EL (cell line): ENCODE measurements at regions not wholly inside any gene's neighbourhood (a gene's known extent, or its start where the extent isn't known, plus 50 kb on each side); places are given as distances from the start of the nearest gene placed in this dataset.

ENCODE experiments used
- DNase-seq: peaks from one replicate; pipeline ENCODE4 v3.0.0-alpha.2; 2016

- DNase-seq: no peak
Measured at GRCh38 chr3:31254483-31254882, 278.2 kb upstream of the STT3B start.

DNA sequence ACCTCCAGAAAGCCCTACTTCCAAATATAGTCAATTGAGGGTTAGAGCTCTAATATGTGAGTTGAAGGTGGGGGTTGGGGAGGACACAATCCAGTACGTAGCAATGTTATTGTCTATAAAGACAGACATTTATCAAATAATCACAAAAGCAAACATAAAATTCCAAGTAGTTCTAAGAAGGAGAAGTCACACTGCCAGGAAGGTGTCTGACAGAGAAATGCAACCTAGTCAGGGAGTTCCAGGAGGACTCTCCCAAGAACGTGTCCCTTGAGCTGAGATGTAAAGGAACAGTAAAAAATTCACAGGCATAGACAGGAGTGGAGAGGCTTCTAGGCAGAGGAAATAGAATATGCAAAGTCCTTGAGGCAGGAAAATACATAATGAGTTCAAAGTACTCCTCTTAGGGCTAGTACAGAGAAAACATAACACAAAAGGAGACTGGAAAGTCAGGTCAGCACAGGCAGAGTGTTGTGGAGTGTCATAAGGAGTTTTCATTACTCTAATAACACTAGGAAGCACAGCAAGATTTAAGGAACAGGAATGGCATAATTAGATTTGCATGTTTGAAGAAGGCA, 277.6 kb upstream of the STT3B start:
- no peak for DNase-seq

DNA sequence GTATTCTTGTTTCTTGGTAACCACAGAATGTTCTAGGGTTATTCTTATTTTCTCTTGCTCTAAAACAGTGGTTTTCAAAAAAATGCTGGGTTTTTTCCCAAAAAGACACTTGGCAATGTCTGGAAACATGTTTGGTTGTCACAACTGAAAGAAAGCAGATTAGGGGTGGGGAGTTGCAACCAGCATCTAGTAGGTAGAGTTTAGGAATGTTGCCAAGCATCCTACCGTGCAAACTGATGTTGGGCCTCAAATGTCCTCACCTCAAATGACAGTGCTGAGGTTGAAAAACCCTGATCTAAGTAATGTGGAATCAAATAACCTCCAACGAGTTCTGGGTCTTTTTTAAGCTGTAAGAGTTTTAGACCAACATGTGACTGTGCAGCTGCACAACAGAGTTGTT, 270.5 kb upstream of the STT3B start:
- no peak for DNase-seq

GRCh38 chr3:31263897-31264296, 268.8 kb upstream of the STT3B start:
- no peak for DNase-seq

GRCh38 chr3:31265646-31266428, 266.9 kb upstream of the STT3B start:
- DNase-seq: no peak

GRCh38 chr3:31268868-31269267, 263.9 kb upstream of the STT3B start:
- no peak for DNase-seq

DNA sequence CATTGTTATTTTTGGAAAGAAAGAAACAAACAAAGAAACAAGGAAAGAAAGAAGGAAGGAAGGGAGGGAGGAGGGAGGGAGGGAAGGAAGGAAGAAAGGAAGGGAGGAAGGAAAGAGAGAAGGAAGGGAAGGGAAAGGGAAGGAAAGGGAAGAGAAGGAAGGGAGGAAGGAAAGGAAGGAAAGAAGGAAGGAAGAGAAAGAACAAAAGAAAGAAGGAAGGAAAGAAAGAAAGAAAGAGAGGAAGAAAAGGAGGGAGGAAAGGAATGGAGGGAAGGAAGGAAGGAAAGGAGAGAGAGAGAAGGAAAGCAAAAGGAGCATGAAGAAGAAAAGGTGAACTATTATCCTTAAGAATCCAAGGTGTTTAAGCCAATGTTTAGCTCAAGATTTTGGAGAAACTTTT, 262.7 kb upstream of the STT3B start:
- no peak for DNase-seq

- peak; percentile 30 for DNase-seq
Measured at GRCh38 chr3:31274326-31275024, 258.2 kb upstream of the STT3B start.

DNA sequence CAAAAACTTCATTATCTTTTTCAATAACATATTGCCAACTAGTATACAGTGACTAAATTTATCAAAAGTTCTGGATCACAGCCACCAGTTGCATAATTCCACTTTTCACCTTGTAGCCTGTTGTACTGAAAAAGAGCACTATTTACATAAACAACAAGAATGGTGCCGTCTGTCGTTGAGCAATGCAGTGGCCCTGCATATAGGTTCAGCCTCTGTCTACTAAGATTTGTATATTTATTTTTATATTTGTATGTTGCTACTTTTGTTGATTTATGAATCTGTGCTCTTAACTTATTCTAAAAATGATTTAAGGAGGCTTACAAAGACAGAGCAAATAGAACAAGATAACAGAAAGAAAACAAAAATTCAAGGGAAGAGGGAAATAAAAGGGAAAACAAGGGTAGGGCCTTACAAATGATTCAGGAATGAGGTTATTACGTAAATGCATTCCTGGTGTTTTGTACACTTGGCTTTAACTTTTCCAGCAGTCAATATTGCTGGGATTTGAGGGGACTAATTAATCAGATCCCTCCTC, 257.6 kb upstream of the STT3B start:
- peak; percentile 72 for DNase-seq

GRCh38 chr3:31275583-31275982, 257.1 kb upstream of the STT3B start:
- no peak for DNase-seq

DNA sequence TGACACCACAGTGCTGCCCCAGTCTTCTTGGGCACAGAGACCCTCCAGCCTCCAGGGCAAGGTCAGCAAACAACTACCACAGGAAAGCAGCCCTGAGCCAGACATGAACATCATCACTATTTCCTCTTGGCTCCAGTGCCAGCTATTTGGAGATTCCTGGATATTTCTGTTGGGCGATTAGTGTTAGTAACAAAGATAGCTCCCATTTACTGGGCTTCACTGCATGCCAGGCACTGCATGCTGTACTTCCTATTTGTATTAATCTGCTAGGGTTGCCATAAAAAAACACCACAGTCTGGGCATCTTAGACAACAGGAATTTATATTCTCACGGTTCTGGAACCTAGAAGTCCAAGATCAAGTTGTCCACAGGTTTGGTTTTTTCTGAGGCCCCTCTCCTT, 255.1 kb upstream of the STT3B start:
- peak; percentile 10 for DNase-seq

GRCh38 chr3:31278532-31278931, 254.2 kb upstream of the STT3B start:
- no peak for DNase-seq

DNA sequence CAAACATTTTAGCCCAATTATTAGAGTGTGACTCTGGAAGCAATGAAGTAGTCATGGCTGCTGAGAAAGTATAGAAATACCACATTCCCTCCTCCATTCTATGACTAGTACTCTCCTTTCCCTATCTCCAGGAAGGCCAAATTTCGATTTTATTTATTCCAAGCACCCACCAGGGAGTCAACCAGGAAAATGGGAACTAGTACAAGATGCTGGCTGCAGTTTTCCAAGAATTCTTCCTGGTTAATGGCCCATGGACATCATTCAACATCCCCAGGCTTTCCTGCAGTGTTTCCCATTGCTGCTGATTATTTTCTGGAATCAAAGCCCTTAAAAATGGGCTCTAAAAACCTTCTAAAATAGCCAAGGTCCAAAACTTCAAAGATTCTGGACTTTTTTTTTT, 247.9 kb upstream of the STT3B start:
- DNase-seq: no peak

DNA sequence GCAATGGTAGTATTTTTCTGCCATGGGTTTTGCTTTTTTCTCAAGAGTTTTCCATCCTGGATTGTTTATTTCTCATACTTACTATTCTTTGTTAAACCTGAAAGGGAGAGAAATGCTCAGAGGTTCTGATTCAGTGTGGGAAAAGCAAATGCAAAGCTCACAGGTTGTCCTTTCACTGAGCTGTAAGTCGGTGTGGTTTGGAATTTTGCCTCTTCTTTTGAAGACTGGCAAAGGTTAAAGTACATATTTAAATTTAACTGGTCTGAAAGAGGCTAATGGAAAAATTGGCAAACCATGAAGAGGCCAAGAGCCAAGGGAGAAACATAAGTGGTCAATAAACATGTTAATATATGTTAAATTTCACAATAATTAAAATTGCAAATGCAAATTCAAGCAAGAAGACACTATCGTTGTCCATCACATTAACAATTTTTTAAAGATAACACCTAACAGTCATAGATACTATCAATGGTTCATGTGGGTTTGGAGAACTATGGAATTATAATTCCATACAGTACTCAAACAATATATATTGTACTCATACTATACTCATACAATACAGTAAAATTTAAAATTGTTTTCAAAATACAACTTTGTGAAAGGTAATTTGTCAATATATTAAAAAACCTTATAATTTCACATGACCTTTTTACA, 246.8 kb upstream of the STT3B start:
- no peak for DNase-seq

DNA sequence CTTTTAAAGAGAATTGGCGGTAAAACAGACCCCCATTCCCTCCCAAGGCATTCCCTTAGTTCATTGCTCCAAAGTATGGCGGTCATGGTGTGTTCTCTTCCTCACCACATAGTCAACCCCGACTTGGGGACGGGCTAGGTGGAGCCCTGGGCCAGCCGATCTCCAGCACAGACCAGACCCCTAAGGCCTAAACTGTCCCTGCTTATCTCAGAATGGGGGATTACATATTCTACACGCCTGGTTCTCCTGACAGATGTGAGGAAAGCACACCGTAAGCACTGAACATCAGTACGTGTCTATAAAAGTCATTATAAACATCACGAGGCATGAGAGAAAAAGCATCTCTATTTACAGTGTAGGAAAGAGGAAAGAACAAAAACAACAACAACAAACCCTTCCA, 244.5 kb upstream of the STT3B start:
- no peak for DNase-seq

GRCh38 chr3:31288641-31289100, 244.1 kb upstream of the STT3B start:
- peak; percentile 76 for DNase-seq

- DNase-seq: no peak
Measured at GRCh38 chr3:31289584-31289983, 243.1 kb upstream of the STT3B start.

- DNase-seq: no peak
Measured at GRCh38 chr3:31290046-31290445, 242.7 kb upstream of the STT3B start.

- DNase-seq: no peak
Measured at GRCh38 chr3:31291818-31292217, 240.9 kb upstream of the STT3B start.

GRCh38 chr3:31294430-31295149, 238.1 kb upstream of the STT3B start:
- DNase-seq: no peak

DNA sequence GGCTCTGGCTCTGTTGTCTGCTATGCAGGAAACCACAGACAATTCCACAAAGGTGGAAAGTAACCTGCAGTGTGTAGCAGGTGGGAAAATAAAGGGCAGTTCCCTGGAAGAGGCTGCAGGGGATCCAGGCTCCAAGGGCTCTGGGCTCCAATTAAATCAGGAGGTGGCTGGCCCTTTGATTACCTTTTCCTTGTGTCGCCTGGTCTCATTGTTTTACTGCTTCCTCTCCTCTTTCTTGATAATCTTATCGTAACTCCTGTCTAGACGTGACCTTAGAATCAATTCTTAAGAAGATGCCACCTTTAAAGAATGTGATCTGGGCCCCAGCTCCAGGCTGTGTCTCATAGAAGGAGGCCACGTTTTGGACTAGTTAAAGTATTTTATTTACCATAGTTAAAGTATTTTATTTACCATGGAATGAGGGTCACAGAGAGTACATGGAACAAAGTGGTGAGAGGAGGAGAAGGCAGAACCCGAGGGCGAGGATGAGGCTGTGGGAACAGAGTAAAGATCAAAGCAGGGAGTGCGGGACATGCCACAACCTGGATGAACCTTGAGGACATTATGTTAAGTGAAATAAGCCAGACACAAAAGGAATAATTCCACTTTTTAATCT, 237.5 kb upstream of the STT3B start:
- no peak for DNase-seq

- no peak for DNase-seq
Measured at GRCh38 chr3:31297726-31298298, 234.9 kb upstream of the STT3B start.
